Activated CD4-positive, alpha-beta T cell treated with anti-CD3 and anti-CD28 coated beads for 4 hours (primary cell): ENCODE measurements at regions not wholly inside any gene's neighbourhood (a gene's known extent, or its start where the extent isn't known, plus 50 kb on each side); places are given as distances from the start of the nearest gene placed in this dataset.
"Not testable (repeated sequence)": the region's sequence is repeated elsewhere in the genome, so short reads cannot be mapped to it uniquely, and the experiment has no call there.

Source experiments
- DNase-seq, 2 donors: peaks; one replicate each; pipeline ENCODE4 v3.0.0-alpha.2; 2020

DNA sequence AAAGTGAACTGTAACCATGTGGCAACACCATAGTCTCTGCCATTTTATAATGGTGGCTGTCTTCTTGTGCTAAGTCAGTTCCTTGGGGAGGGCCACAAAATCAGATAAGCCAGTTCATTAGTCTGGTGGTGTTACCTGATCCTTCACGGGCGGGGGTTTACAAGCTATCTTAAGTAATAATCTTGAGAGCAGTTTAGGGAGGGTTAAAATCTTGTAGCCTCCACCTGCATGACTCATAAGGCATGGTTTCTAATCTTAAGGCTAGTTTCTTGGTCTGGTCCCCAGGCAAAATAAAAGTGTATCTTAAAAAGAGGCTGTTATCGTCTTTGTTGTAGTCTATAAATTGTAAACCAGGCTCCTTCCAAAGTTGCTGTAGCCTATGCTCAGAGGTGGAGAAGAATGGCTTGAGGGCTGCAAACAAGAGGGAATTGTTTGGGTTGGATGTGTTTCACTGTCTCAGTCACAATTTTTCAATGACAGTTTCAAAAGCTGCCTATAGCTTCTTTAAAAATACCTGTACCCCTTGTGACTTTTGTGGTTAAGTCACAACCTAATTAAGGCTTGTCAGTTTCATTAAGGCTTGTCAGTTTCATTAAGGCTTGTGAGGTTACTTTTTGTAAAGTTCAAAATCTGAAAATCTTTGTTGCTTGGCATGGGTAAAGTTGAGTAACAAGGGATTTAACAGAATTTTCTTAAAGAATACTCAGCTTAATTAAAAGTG is 135.7 kb downstream of the RPS4Y2 start:
- DNase-seq: no peak

DNA sequence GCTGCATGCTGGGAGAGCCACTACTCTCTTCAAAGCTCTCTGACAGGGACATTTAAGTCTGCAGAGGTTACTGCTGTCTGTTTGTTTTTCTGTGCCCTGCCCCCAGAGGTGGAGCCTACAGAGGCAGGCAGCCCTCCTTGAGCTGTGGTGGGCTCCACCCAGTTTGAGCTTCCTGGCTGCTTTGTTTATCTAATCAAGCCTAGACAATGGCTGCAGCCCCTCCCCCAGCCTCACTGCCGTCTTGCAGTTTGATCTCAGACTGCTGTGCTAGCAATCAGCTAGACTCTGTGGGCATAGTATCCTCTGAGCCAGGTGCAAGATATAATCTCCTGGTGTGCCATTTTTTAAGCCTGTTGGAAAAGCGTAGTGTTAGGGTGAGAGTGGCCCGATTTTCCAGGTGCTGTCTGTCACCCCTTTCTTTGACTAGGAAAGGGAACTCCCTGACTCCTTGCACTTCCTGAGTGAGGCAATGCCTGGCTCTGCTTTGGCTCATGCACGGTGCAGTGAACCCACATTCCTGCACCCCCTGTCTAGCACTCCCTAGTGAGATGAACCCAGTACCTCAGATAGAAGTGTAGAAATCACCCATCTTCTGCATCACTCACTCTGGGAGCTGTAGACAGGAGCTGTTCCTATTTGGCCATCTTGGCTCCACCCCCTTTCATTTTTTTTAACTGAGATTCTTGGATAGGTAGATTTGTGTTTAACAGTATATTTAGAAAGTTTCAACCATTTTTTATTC is 169.6 kb downstream of the RPS4Y2 start:
- peak in 1 of 2 donors; percentile 6 for DNase-seq

DNA sequence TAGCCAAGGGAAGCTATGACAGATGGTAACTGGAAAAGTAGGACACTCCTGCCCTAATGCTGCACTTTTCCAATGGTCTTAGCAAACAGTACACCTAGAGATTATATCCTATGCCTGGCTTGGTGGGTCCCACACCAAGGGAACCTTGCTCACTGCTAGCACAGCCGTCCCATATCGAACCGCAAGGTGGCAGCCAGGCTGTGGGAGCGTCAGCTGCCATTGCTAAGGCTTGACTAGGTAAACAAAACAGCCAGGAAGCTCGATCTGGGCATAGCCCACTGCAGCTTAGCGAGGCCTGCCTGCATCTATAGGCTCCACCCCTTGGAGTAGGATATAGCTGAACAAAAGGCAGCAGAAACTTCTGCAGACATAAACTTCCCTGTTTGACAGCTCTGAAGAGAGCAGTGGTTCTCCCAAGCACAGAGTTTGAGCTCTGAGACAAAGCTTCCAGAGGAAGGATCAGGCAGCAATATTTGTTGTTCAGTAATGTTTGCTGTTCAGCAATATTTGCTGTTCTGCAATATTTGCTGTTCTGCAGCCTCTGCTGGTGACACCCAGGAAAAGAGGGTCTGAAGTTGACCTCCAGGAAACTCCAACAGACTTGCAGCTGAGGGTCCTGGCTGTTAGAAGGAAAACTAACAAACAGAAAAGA is 173.9 kb downstream of the RPS4Y2 start:
- no peak for DNase-seq

DNA sequence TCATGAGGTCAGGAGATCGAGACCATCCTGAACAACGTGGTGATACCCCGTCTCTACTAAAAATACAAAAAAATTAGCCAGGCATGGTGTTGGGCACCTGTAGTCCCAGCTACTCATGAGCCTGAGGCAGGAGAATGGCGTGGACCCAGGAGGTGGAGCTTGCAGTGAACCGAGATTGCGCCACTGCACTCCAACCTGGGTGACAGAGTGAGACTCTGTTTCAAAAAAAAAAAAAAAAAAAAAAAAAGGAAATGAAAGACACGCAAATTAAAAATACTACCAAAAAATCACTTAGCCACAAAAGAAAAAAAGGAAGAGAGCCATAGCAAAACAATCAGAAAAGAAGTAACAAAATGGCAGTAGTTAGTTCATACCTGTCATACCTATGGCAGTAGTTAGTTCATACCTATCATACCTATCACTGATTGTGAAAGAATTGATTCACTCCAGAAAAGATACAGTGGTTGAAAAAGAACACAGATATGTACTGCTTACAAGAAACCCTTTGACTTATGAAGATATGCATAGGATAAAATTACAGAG is 180.9 kb downstream of the RPS4Y2 start:
- not testable (repeated sequence) for DNase-seq

DNA sequence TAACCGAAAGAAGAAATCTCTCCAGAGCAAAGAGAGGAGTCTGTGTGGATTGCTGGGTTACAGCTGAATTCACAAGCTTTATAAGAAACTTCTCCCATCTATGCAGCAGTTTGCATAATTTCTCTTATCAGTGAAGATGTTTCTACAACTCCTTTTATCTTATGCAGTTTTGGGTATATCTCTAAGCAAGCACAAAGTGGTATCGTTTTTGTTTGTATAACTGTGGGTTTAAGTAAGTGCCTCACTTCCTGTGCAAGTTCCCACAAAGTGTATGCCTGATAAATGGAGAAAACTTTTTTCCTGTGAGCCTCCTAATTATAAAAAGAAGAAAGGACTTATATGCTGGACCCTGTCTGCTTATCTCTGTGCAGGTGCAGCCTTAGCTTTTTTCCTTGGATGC is 205.6 kb downstream of the RPS4Y2 start:
- DNase-seq: no peak

DNA sequence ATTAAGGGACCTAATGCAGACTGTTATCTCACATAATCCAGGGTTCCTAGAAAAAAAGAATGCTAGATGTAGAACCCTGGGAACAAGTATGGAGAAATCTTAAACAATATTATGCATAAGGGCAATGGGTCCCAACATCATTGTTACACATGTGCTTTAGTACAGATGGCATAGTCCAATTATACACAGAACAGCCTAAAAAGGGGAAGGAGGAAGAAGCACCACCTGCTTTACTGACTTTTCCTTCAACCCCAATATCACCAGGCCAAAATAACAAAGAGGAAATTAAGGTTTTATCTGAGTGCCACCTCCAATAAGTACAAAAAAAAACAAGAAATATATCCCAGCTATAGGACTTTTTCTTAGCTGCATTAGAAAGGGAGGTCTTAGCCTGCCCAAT is 211.9 kb downstream of the RPS4Y2 start:
- no peak for DNase-seq

DNA sequence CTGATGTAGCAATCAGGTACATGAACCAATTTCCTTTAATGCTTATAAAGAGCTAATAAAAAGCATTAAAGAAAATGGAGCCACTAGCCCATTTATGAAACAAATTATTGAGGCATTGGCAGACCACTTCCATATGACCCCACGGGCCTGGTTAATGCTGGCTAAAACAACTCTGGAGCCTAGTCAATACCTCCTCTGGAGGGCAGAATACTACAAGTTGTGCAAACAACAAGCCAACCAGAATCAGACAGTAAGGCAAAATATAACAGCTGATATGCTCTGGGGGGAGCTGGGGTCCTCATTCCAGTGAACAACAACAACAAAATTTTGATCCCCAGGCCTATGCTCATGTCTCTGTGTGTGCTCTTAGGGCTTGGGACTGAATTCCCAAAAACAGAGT is 212.3 kb downstream of the RPS4Y2 start:
- no peak for DNase-seq

DNA sequence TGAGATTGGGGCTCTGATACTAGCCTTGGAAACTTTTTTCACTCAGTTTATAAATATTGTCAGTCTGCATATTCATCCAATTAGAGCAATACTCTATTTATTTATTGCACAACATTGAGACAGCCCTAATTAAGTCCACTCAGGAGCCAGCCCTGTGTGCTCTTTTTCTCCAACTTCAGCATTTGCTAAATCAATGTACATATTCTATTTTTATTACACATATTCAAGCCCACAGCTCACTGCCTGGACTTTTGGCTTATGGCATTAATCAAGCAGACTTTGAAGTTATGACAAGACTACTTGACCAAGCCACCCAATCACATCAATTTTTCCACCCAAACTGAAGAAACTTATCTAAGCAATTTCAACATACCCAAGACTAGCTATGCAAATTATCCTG is 215.5 kb downstream of the RPS4Y2 start:
- DNase-seq: no peak

DNA sequence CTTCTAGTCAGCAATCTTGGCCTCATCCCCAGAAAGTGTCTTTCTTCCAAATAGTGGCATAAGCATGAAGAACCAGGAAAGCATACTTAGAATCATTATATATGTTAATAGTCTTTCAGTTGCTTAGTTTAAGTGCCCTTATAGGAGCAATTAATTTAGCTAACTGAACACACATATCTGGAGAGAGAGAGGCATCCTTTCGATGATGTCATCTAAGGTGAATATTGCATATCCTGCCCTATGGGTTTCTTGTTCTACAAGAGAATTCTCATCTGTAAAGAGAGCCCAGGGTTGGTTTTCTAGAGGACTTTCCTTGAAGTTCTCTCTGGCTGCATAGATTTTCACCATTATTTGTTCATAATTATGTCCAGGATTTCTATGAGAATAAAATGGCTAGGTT is 230.1 kb downstream of the RPS4Y2 start:
- DNase-seq: no peak

DNA sequence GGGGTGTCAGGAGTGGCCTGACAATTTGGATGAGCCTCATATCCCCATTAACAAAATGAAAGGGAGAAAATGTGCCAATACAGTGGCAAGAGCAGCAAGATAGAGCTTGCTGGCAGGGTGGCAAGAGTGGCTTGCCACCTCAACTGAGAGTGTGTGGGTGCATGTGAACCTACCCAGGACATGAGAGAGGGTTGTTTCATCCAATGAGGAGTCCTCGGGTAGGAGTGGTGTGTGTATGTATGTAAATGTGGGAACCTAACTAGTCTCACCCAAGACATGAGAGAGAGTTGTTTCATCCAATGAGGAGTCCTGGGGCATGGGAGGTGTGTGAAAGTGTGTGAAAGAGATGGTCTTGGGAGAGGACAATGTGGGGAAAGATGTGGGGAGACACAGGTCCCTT is 234.2 kb downstream of the RPS4Y2 start:
- no peak for DNase-seq

DNA sequence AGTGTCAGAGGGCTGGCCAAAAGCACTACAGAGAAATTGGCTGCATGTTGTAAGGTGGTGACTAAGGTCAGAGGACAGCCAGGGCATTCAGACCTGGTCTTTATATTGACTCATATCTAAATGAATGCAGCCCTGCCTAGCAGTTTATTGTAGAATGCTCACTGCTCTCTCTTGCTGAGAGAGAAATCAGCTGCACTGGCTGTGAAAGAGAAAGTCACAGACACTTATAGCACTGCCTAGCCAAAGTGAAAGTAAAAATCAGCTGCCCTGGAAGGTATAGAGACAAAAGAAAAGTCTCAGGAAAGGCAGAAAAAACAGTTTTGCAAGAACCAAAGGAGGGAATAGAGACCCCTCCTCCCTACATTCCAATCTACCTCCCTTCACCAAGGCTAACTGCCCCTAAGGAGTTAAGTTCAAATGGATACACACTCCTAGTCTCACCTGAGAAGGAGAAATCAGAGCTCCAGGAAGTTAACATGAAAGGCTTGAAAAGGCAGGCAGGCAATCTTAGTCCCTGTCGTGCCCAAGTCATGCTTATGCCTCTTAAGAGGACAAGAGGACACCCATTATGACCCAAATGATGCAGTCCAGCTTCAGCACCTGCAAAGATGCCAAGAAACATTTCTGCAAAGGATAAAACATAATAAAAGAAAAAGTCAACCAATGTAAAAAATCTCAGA is 235.1 kb downstream of the RPS4Y2 start:
- DNase-seq: no peak

DNA sequence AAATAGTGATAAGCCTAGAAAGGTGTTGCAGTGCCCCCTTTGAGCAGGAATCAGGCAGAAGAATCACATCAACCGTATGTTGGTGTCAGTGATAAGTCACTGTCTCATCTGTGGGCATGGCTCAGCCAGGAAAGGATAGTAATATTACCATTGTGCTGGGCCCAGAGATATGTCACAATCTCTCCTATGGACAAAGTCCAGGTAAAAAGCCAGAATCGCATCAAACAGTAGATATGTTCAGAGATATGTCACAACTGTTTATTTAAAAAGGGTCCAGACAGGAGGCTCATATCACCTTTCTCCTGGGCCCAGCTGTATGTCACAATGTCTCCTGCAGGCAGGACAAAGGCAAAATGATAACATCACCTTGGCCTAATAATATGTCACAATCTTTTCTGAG is 241.4 kb downstream of the RPS4Y2 start:
- no peak for DNase-seq

DNA sequence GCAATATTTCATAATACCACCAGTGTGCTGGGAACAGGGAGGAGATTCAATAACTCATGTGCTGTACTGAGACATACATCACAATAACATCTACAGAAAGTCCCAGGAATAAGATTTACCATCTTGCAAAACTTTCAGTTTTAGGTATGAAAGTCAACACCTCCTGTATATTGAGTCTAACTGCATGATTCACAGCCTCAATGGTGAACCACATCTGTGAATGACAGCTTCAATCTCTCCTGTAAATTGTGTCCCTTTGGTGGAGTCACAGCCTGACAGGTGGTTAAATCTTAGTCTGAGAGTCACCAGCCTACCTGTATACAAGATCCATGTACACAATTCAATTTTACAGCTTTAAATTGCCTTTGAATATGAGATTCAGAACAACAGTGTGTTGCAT is 242.1 kb downstream of the RPS4Y2 start:
- DNase-seq: no peak

DNA sequence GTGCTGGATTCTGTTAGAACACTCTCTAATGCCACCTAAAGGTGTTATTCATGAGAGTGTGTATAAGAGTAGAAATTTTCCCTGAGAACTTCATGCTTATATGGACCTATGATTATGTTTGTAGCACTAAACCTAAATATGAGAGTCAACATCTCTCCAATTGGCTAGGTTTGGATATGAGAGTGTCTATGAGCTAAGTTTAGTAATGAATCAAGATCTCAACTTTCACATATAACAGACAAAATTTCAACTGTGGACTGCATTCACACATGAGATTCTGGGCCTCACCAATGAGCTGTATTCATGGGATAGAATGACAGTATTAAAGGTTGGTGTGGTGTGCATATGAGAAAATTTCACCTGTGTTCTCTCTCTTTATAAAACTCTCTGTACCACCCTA is 242.6 kb downstream of the RPS4Y2 start:
- no peak for DNase-seq

DNA sequence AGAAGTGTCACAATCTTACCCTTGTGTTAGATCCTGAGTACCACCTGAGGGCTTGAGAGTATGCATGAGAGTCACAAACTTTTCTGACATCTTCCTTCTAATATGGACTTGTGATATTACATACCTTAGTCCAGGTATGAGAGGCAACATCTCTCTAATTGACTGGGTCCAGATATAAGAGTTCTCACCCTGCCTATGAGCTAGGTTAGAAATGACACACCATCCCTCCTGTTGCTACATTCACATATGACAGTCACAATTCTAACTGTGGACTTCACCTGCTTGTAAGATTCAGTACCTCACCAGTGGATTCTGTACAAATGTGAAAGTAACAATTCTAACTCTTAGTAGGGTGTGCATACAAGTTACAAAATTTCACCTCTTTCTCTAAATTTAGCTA is 245.2 kb downstream of the RPS4Y2 start:
- DNase-seq: no peak

DNA sequence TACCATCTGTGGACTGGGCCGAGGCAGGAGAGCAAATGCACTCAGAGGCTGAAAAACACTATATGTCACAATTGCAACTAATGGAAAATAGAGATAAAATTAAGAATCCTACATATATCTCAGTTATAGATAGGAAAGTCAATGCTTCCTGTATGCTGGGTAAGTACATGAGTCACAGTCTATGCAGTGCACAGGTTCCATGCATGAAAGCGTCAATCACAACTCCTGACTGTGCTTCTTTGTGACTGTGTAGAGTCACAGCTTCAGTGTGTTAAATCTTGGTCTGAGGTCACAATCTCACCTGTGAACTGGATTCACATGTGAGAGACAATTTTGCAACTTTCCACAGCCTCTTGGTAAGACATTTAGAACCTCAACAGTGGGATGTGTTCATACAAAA is 247.2 kb downstream of the RPS4Y2 start:
- no peak for DNase-seq

DNA sequence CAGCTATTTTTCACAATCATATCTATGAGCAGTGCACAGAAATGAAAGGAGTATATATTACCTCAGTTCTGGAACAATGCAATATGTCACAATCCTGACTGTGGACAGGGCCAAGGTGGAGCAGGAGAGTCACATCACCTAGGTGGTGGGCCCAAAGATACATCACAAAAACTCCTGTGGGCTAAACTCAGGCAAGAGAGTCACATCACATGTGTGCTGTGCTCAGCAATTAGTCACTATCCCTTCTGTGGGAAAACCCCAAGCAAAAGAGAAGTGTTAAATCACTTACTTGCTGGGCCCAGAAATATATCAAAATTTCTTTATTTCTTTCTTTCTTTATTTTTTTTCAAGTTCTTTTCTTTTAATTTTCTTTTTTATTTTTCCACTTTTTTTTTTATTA is 249.6 kb downstream of the RPS4Y2 start:
- DNase-seq: no peak

DNA sequence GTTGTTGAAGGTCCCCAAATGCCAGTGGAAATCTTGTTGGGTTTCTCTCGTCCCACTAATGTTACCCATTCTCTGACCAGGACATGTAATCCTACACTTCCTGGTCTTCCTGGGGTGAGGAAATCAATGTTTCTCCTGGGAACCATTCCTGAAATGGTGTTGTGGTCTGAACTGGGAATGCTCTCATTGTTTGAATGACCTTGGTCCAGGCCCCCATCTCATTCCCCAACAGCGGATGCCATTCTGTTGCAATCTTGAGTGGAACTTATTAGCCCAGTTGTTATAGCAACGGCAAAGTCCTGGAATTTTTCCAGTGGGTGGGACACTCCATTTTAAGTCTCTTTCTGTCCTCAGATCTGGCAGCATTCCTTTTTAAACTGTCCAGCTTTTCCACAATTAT is 265.9 kb downstream of the RPS4Y2 start:
- no peak for DNase-seq

DNA sequence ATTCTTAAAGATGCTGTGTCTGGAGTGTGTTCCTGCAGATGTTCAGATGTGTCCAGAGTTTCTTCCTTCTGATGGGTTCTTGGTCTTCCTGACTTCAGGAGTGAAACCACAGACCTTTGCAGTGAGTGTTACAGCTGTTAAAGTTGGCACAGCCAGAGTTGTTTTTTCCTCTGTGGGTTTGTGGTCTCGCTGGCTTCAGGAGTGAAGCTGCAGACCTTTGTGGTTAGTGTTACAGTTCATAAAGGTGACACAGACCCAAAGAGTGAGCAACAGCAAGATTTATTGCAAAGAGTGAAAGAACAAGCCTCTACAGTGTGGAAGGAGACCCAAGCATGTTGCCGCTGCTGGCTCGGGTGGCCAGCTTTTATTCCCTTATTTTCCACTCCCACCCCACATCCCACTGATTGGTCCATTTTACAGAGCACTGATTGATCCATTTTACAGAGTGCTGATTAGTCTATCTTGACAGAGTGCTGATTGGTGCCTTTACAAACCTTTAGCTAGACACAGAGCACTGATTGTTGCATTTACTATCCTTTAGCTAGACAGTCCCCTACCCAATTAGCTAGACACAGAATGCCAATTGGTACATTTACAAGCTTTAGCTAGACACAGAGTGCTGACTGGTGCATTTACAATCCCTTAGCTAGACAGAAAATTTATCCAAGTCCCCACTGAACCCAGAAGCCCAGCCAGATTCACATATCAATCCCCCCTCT is 266.6 kb downstream of the RPS4Y2 start:
- peak in 1 of 2 donors; percentile 4 for DNase-seq

DNA sequence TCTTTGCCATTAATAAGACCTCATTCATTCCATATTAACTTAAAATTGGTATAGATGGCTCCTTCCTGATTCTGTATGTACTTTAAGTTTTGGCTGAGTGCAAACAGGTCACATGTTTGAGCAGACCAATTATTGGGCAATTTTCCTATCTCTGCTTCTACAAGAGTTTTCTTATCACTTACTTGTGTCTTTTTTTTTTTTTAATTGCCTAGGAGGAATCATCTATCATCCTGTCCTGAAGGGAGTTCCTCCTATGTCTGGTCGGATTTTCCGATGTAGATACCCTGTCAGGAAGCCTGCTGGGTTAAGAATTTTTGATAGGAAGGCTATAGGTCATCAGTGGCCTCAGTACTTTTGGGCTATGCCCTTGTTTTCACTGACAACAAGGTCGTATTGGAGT is 268.0 kb downstream of the RPS4Y2 start:
- DNase-seq: no peak

DNA sequence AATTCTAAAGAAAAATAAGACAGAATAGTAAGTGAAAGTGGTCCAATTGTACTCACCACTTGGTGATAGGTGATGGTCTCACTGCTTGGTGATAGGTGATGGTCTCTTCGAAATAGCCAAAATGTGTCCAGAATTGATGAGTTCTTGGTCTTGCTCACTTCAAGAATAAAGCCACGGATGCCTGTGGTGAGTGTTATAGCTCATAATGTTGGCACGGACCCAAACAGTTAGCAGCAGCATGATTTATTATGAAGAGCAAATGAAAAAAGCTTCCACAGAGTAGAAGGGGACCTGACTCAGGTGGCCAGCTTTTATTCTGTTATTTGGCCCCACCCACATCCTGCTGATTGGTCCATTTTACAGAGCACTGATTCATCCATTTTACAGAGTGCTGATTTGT is 272.6 kb downstream of the RPS4Y2 start:
- no peak for DNase-seq

DNA sequence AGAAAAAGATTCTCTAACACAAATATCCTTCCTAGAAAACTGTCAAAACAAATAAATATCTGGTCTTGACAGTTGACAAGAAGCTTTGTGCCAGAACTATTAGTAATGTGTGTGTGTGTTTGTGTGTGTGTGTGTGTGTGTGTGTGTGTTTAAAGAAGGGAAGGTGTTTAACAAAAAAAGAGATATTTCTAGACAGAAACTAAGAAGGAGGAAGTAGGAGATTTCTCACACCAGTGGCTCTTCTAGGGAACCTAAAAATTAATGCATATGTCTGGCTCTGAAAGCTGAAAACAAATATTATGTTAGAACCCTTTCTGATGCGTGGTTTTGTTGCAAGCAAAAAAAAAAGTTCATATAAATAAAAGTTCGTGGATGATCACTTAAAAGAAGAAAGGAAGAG is 277.5 kb downstream of the RPS4Y2 start:
- DNase-seq: no peak
